ENCODE measurements at regions not wholly inside any gene's neighbourhood (a gene's known extent, or its start where the extent isn't known, plus 50 kb on each side); places are given as distances from the start of the nearest gene placed in this dataset.

GRCh38 chr1:192927496-192927895 lies 118.7 kb downstream of the RGS2 start:
- no peak for TF ChIP-seq POLR2A (IDR thresholded peaks at IDR 0.05)
- TF ChIP-seq CTCF (IDR thresholded peaks at IDR 0.05), result no peak

All from upper lobe of left lung (tissue), 4 donors.